IMR-90 (cell line): ENCODE measurements at regions not wholly inside any gene's neighbourhood (a gene's known extent, or its start where the extent isn't known, plus 50 kb on each side); places are given as distances from the start of the nearest gene placed in this dataset.

Experiments used
- ATAC-seq: fragments of 200-7000 bp; cut with Tn5 transposase; 2 replicates; pipeline ENCODE4 v1.9.1; 2020; ENCODE audit warnings: low read depth, mild to moderate bottlenecking, moderate library complexity
- BruUV-seq: library from RNA; stranded (reverse); fragments of 400-500 nt; replicated peaks from 2 replicates; lab custom pipeline; 2021; lab: Mats Ljungman, UMichigan
- CTCF ChIA-PET: fragments of 300-600 bp; formaldehyde crosslinking; extraction: SDS; loops from one replicate; lab custom pipeline; 2021; ENCODE audit warnings: antibody characterized with exemption; lab: Yijun Ruan, JAX
- POLR2A ChIA-PET: fragments of 300-600 bp; sonication (Branson Sonifier 250); formaldehyde crosslinking; loops from one replicate; lab custom pipeline; 2022; ENCODE audit warnings: antibody characterized with exemption; ENCODE audit not compliant: unreplicated experiment; lab: Charles Lee
- DNase-seq: peaks from one replicate; pipeline ENCODE4 v3.0.0; 2013
- H2AFZ ChIP-seq: replicated peaks from 2 replicates; pipeline ENCODE3; 2013; ENCODE audit warnings: low read length, mild to moderate bottlenecking; ENCODE audit not compliant: poor library complexity
- H2AK5ac ChIP-seq: 2 replicates; pipeline ENCODE4 v1.6.1; 2013; ENCODE audit warnings: low read depth, low read length, inconsistent platforms
- H2AK9ac ChIP-seq: replicated peaks from 2 replicates; pipeline ENCODE3; 2013; ENCODE audit warnings: mild to moderate bottlenecking, low read depth, low read length, moderate library complexity; ENCODE audit not compliant: poor library complexity
- H2BK120ac ChIP-seq: 2 replicates; pipeline ENCODE4 v1.6.1; 2013; ENCODE audit warnings: low read depth, low read length, inconsistent platforms
- H2BK15ac ChIP-seq: 3 replicates; pipeline ENCODE4 v1.6.1; 2013; ENCODE audit warnings: low read depth, low read length, inconsistent platforms
- H2BK20ac ChIP-seq: 2 replicates; pipeline ENCODE4 v1.6.1; 2013; ENCODE audit warnings: low read depth, mild to moderate bottlenecking, inconsistent platforms, low read length, moderate library complexity
- H2BK5ac ChIP-seq: 2 replicates; pipeline ENCODE4 v1.6.1; 2013; ENCODE audit warnings: mild to moderate bottlenecking, low read depth, low read length, inconsistent platforms; ENCODE audit not compliant: poor library complexity, severe bottlenecking
- H3K14ac ChIP-seq: replicated peaks from 2 replicates; pipeline ENCODE4 v1.6.1; 2013; ENCODE audit warnings: low read depth, low read length, inconsistent platforms
- H3K18ac ChIP-seq: 2 replicates; pipeline ENCODE4 v1.6.1; 2013; ENCODE audit warnings: low read depth, low read length, control low read depth
- H3K23ac ChIP-seq: 2 replicates; pipeline ENCODE4 v1.6.1; 2013; ENCODE audit warnings: low read depth, low read length, inconsistent platforms
- H3K27ac ChIP-seq: 2 replicates; pipeline ENCODE4 v1.5.1; 2013; ENCODE audit warnings: mild to moderate bottlenecking, control low read depth, low read length; ENCODE audit not compliant: insufficient read depth
- H3K27me3 ChIP-seq: 2 replicates; pipeline ENCODE4 v1.6.1; 2013; ENCODE audit warnings: low read length; ENCODE audit not compliant: control insufficient read depth, insufficient read depth
- H3K36me3 ChIP-seq: 2 replicates; pipeline ENCODE4 v1.6.1; 2013; ENCODE audit warnings: low read length, mixed read lengths; ENCODE audit not compliant: control insufficient read depth, insufficient read depth
- H3K4ac ChIP-seq: 2 replicates; pipeline ENCODE4 v1.6.1; 2013; ENCODE audit warnings: low read depth, low read length, inconsistent platforms
- H3K4me1 ChIP-seq: 2 replicates; pipeline ENCODE4 v1.6.1; 2013; ENCODE audit warnings: low read length, mixed read lengths; ENCODE audit not compliant: control insufficient read depth, insufficient read depth
- H3K4me2 ChIP-seq: 2 replicates; pipeline ENCODE4 v1.6.1; 2013; ENCODE audit warnings: low read depth, mild to moderate bottlenecking, control low read depth, low read length, moderate library complexity
- H3K4me3 ChIP-seq: 2 replicates; pipeline ENCODE4 v1.5.1; 2013; ENCODE audit warnings: low read depth, mild to moderate bottlenecking, control low read depth, low read length, moderate library complexity; ENCODE audit not compliant: insufficient read depth
- H3K56ac ChIP-seq: 2 replicates; pipeline ENCODE4 v1.6.1; 2013; ENCODE audit warnings: low read length, inconsistent platforms; ENCODE audit not compliant: insufficient read depth; ENCODE audit errors: extremely low read depth
- H3K79me1 ChIP-seq, 2 experiments: 2 replicates each; pipeline ENCODE4 v1.6.1; 2013; ENCODE audit warnings: low read length in 2 of 2, inconsistent platforms in 1 of 2, low read depth in 1 of 2
- H3K9ac ChIP-seq: 2 replicates; pipeline ENCODE4 v1.6.1; 2013; ENCODE audit warnings: low read depth, low read length, control low read depth
- H3K9me1 ChIP-seq: 2 replicates; pipeline ENCODE4 v1.6.1; 2013; ENCODE audit warnings: low read length, inconsistent platforms; ENCODE audit not compliant: insufficient read depth
- H3K9me3 ChIP-seq: 2 replicates; pipeline ENCODE4 v1.6.1; 2013; ENCODE audit warnings: low read length; ENCODE audit not compliant: control insufficient read depth, insufficient read depth
- H4K20me1 ChIP-seq: 2 replicates; pipeline ENCODE4 v1.6.1; 2013; ENCODE audit warnings: low read length, inconsistent platforms; ENCODE audit not compliant: insufficient read depth
- H4K5ac ChIP-seq: 2 replicates; pipeline ENCODE4 v1.6.1; 2013; ENCODE audit warnings: mild to moderate bottlenecking, low read depth, low read length, control low read depth
- H4K8ac ChIP-seq, 2 experiments: 2 replicates each; pipeline ENCODE4 v1.6.1; 2013; ENCODE audit warnings: low read depth in 2 of 2, low read length in 2 of 2, control low read depth in 1 of 2, inconsistent platforms in 1 of 2
- H4K91ac ChIP-seq: 2 replicates; pipeline ENCODE4 v1.6.1; 2013; ENCODE audit warnings: low read depth, low read length, inconsistent platforms; ENCODE audit not compliant: insufficient read depth
- BHLHE40 ChIP-seq: fragments of 150-350 bp; IDR thresholded peaks from 2 replicates; pipeline ENCODE4 v1.6.1; 2016; ENCODE audit warnings: mild to moderate bottlenecking, low read depth, low read length
- CEBPB ChIP-seq: IDR thresholded peaks from 2 replicates; pipeline ENCODE4 v1.6.1; 2012; ENCODE audit warnings: low read depth, low read length, improper control_type of control experiment
- CHD1 ChIP-seq: IDR thresholded peaks from 2 replicates; pipeline ENCODE4 v1.6.1; 2012; ENCODE audit warnings: low read depth, low read length, improper control_type of control experiment
- CTCF ChIP-seq: conservative IDR thresholded peaks from 2 replicates; pipeline ENCODE4 v1.5.1; 2012; ENCODE audit warnings: mild to moderate bottlenecking, low read depth, low read length, improper control_type of control experiment
- ELK1 ChIP-seq: fragments of 150-350 bp; IDR thresholded peaks from 2 replicates; pipeline ENCODE4 v1.6.1; 2016; ENCODE audit warnings: low read depth, mild to moderate bottlenecking, low read length, moderate library complexity, borderline replicate concordance
- FOS ChIP-seq: fragments of 150-350 bp; IDR thresholded peaks from 2 replicates; pipeline ENCODE4 v1.6.1; 2016; ENCODE audit warnings: low read depth, low read length
- MAZ ChIP-seq: IDR thresholded peaks from 2 replicates; pipeline ENCODE4 v1.6.1; 2012; ENCODE audit warnings: low read depth, mild to moderate bottlenecking, low read length, improper control_type of control experiment, moderate library complexity, borderline replicate concordance
- MXI1 ChIP-seq: IDR thresholded peaks from 2 replicates; pipeline ENCODE4 v1.6.1; 2012; ENCODE audit warnings: low read depth, mild to moderate bottlenecking, low read length, moderate library complexity, borderline replicate concordance
- NFE2L2 ChIP-seq: fragments of 150-350 bp; IDR thresholded peaks from 2 replicates; pipeline ENCODE4 v1.6.1; 2016; ENCODE audit warnings: low read depth, mild to moderate bottlenecking, low read length
- POLR2A ChIP-seq: IDR thresholded peaks from 2 replicates; pipeline ENCODE4 v1.6.1; 2012; ENCODE audit warnings: mild to moderate bottlenecking, low read depth, low read length
- RAD21 ChIP-seq: IDR thresholded peaks from 2 replicates; pipeline ENCODE4 v1.6.1; 2012; ENCODE audit warnings: low read length, improper control_type of control experiment
- RCOR1 ChIP-seq: IDR thresholded peaks from 2 replicates; pipeline ENCODE4 v1.6.1; 2012; ENCODE audit warnings: mild to moderate bottlenecking, low read length, improper control_type of control experiment; ENCODE audit not compliant: insufficient replicate concordance
- RFX5 ChIP-seq: IDR thresholded peaks from 2 replicates; pipeline ENCODE4 v1.8.0; 2012; ENCODE audit warnings: low read depth, mild to moderate bottlenecking, low read length, moderate library complexity
- SMC3 ChIP-seq: fragments of 150-350 bp; IDR thresholded peaks from 2 replicates; pipeline ENCODE4 v1.6.1; 2016; ENCODE audit warnings: low read depth, mild to moderate bottlenecking, antibody characterized with exemption, low read length, moderate library complexity
- USF2 ChIP-seq: fragments of 150-350 bp; IDR thresholded peaks from 2 replicates; pipeline ENCODE4 v1.6.1; 2017; ENCODE audit warnings: mild to moderate bottlenecking, antibody characterized with exemption, low read length, low read depth
- WGBS, 2 experiments: methylation state at CpG; one replicate each; pipeline versions ENCODE4 v1.1.5 to v1.1.7; 2013; ENCODE audit warnings: missing lambda C conversion rate in 2 of 2; ENCODE audit not compliant: insufficient read length in 1 of 2; ENCODE audit errors: extremely low coverage in 2 of 2; 5-methylcytosine and 5-hydroxymethylcytosine counted together
- dilution Hi-C: fragments of 300-500 bp; cut with HindIII; formaldehyde crosslinking; loops from one replicate; pipeline ENCODE4 v1.14.3; 2018; ENCODE audit warnings: low sequenced_read_pairs; ENCODE audit not compliant: unreplicated experiment
- in situ Hi-C: fragments of 300-500 bp; cut with MboI; formaldehyde crosslinking; loops from 3 replicates; pipeline ENCODE4 v1.14.3; 2019; ENCODE audit warnings: low sequenced_read_pairs, inconsistent platforms, mixed read lengths
- intact Hi-C: fragments of 100-400 bp; cut with micrococcal nuclease; formaldehyde crosslinking; loops from 2 replicates; pipeline ENCODE4 v1.10.0; 2022

- H2BK5ac ChIP-seq: no peak overlapping the region
- peak overlapping the region; percentile 50 for H2AK9ac ChIP-seq
- H4K5ac ChIP-seq: no peak overlapping the region
- no peak overlapping the region for H3K27ac ChIP-seq
- no CpG with 5 or more reads among the region's 9 CpGs for WGBS, 2 experiments
- no peak overlapping the region for H3K9ac ChIP-seq
- H3K9me1 ChIP-seq: no peaks in the 10 kb centered on the region
- no TSS peak for BruUV-seq
- no peak for ATAC-seq
- CTCF ChIA-PET: no interaction called here
- no peak overlapping the region for H3K4ac ChIP-seq
- no peaks in the 10 kb centered on the region for H3K36me3 ChIP-seq
- no peak overlapping the region for H2AK5ac ChIP-seq
- H4K91ac ChIP-seq: no peak overlapping the region
- intact Hi-C loops: no loop called here
- POLR2A ChIA-PET: no interaction called here
- in situ Hi-C loops: no loop called here
- no peaks in the 10 kb centered on the region for H3K79me1 ChIP-seq
- no peak overlapping the region for H2BK15ac ChIP-seq
- no peak overlapping the region for H3K56ac ChIP-seq
- H4K20me1 ChIP-seq: no peaks in the 10 kb centered on the region
- no peak for DNase-seq
- peaks cover 6% of the 10 kb centered on the region for H3K9me3 ChIP-seq
- H2BK20ac ChIP-seq: no peak overlapping the region
- no peak overlapping the region for H3K4me2 ChIP-seq
- H3K14ac ChIP-seq: no peak overlapping the region
- H2BK120ac ChIP-seq: no peak overlapping the region
- dilution Hi-C loops: no loop called here
- no peak overlapping the region for H3K18ac ChIP-seq
- no peaks in the 10 kb centered on the region for H3K27me3 ChIP-seq
- H4K8ac ChIP-seq: no peak overlapping the region
- no peaks in the 10 kb centered on the region for H3K4me1 ChIP-seq
- no peak overlapping the region for H3K4me3 ChIP-seq
- no peak overlapping the region for H2AFZ ChIP-seq
- H3K23ac ChIP-seq: no peak overlapping the region
- no peak for TF ChIP-seq BHLHE40
- no peak for TF ChIP-seq MAZ
- TF ChIP-seq ELK1: no peak
- no peak for TF ChIP-seq FOS
- no peak for TF ChIP-seq RFX5
- no peak for TF ChIP-seq POLR2A
- TF ChIP-seq MXI1: no peak
- TF ChIP-seq CHD1: no peak
- no peak for TF ChIP-seq CTCF
- TF ChIP-seq CEBPB: no peak
- no peak for TF ChIP-seq RAD21
- TF ChIP-seq USF2: no peak
- no peak for TF ChIP-seq SMC3
- TF ChIP-seq RCOR1: no peak
- TF ChIP-seq NFE2L2: no peak
Observed at GRCh38 chr15:55003965-55004873, 192.5 kb downstream of the RSL24D1 start.
